GM21576 (cell line): ENCODE measurements at regions not wholly inside any gene's neighbourhood (a gene's known extent, or its start where the extent isn't known, plus 50 kb on each side); places are given as distances from the start of the nearest gene placed in this dataset.
A peak's percentile ranks its signal among the peaks of the same experiment; 100 is the strongest.
"Not testable (repeated sequence)": the region's sequence is repeated elsewhere in the genome, so short reads cannot be mapped to it uniquely, and the experiment has no call there.

Source experiments
- ATAC-seq: cut with Tn5 transposase; IDR thresholded peaks from one replicate; pipeline ENCODE4 v1.9.1; 2021; ENCODE audit warnings: mild to moderate bottlenecking, moderate library complexity; ENCODE audit not compliant: unreplicated experiment

DNA sequence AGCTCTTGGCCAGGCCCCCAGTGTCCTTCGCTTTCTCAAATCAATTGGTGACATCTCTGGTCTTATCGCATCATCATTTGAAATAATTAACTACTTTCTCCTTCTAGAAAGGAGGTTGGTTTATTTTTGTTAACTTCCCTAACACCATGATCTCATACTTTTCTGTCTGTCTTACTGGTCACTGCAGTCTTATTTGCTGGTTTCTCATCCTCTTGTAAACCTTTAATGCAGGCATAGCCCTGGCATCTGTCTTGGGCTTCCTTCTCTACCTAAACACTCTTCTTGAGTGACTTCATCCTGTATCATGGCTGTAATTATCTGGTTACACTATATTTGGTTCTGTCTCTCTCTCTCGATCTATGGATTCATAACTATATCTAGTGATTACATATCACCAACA is 152.8 kb downstream of the CYSLTR2 start:
- ATAC-seq = no peak

DNA sequence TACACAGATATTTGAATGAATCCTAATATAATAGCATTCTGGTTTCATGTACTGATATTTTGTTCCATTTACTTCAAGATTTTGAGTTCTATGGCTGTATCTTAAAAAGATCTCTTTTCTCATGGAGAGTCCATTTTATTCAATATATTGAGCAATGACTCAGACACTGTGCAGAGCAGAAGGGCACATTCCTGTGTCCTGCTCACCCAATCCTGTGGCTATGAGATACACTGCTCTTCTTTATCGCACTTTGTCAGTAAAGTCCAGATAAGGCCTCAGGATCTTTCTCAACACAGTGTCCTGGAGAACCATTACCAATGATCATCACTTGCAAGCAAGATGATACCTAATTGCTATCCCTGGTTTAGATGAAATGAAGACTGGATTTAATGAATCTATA is 155.0 kb downstream of the CYSLTR2 start:
- no peak for ATAC-seq

DNA sequence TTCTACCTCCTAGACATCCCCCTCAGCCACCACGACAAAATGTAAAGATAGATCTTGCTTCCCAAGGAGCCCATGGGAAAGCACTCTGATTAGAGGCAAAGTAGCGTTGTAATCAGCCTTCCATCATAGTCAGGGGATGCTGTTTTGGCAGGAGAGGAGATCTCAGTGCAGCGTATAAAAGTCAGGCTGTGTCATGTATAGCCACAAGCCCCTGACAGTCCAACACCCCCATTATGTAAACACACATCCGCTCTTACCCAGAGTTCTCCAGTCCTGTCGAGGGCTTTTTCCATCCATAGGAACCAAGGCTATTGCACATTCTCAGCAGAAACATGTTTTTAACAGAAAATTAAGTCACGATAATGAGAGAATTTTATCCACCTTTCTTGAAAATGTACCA is 156.3 kb downstream of the CYSLTR2 start:
- ATAC-seq = no peak

DNA sequence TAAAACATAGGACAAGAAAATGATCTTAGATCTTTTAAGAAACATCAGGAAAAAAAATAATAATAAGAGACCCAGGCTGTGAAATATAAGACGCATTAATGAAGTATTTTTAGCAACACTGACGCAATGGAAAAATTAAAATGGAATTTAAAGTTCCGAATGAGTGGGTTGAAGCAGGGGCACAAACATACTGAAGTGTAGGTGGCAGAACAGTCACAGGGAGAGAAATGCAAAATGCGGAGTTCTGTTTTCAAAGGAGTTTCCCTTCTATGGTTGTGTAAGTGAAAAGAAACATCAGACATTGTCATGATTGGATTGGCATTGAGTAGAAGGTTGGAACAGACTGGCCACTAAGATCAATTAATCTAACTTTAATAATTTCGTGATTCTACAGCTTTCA is 159.8 kb downstream of the CYSLTR2 start:
- no peak for ATAC-seq

DNA sequence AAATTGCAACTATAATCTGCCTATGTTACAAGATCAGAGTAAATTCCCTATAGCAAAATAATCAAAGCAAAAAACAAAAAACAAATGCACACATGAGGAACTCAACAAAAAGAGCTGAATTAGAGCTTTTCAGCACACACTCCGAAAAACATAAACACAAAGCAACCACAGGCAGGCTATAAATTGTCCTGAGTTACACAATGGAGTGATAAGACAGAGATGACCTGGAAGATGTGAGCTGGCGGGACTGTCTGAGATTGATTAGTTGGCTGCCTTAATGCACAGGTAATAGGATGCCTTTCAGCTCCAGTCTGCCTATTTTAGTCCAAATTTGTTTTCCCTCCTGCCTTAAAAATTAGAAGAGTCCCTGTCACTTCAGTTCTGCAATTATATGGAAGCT is 159.0 kb upstream of the FNDC3A start:
- ATAC-seq = no peak

DNA sequence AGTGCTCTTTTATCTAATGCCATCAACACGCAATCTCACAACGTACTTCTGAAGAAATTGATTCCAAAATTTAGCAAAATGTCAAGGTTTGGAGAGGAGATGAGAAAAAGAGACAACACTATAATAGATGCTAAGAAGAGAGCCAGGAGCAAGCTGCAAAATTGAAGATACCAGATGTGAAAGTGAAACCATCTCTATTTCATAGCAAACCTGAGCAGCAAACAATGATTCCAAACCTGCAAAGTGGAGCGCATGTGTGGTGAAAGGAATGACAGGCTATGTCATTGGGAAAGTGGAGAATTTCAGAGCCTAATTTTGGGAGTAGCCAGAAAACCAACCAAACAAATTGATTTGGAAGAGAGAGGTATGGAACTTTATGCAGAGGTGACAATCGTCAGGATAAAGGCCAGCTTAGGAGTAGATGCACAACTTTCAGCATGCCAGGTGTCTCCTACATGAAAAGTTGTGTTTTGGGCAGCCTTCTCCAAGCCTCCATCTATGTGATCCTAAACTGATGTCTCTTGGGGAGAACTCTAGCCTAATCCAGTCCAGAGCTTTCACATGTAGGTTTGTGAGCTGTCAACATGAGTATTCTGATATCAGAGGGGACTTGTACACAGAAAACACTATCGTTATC is 158.4 kb upstream of the FNDC3A start:
- no peak for ATAC-seq

GRCh38 chr13:48818495-48819356 is 157.0 kb upstream of the FNDC3A start:
- no peak for ATAC-seq

- ATAC-seq = no peak
These were observed 156.3 kb upstream of the FNDC3A start for GRCh38 chr13:48819376-48819775.

DNA sequence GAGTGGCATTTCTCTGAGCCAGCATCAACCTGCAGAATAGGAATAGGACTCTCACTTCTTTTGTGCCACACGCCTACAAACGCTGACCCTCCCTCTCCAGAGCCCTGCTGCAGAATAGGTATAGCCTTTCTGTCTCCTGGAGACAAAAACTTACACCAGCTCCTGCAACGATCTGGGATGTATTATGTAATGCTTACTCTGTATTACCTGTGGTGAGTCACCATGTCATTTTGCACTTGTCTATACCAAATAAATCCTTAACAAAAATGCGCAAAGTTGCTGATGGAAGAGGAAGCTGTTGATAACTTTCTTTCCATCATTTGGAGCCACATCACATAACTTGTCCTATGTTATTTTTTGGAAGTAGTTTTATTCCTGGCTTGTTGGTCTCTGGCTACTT is 155.8 kb upstream of the FNDC3A start:
- ATAC-seq = no peak

GRCh38 chr13:48823526-48823925 is 152.2 kb upstream of the FNDC3A start:
- not testable (repeated sequence) for ATAC-seq

- ATAC-seq = no peak
These were observed 149.7 kb upstream of the FNDC3A start for GRCh38 chr13:48826039-48826438.

DNA sequence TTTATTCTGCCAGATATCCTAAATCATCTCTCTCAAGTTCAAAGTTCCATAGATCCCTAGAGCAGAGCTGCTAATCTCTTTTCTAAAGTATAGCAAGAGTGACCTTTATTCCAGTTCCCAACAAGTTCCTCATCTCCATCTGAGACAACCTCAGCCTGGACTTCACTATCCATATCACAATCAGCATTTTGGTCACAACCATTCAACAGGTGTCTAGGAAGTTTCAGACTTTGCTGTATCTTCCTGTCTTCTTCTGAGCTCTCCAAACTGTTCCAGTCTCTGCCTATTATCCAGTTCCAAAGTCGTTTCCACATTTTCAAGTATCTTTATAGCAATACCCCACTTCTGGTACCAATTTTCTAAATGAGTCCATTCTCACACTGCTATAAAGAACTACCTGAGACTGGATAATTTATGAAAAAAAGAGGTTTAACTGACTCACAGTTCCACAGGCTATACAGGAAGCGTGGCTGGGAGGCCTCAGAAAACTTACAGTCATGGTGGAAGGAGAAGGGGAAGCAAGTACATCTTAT is 148.7 kb upstream of the FNDC3A start:
- ATAC-seq = not testable (repeated sequence)

DNA sequence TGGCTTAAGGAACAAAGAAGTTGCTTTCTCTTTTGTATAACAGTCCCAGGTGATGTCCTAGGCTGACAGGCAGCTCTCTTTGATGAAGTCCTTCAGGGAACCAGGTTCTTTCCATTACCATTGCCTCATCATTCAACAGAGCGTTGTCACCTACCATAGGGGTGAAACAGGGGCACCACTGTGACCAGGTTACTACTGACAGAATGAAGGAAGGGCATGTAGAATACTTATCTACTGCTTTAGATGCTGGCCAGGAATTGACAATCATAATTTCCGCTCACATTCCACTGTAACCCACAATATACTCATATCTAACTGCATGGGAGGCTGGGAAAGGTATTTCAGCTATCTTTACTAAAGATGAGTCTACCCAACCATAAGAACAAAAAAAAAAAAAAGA is 148.0 kb upstream of the FNDC3A start:
- ATAC-seq = no peak

DNA sequence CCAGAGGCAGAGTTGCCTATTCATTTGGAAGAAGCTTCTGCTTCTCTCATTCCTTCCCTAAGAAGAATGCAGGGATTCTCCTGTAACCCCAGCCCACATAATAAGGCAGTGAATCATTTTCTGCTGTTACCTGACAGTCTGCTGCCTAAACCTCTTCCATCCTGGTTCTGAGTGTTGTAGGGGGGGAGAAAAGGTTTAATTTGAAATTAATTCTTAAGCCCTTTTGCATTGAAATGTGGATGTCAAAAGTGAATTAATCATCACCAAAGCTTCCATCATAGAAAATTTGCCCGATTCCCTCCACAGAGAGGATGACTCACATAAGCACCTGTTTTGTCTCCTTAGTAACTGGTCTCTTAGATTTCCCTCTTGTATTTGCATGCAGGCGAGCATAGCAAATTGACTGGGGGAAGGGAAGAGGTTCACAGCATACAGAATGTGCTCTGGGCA is 146.7 kb upstream of the FNDC3A start:
- ATAC-seq = peak; percentile 34

DNA sequence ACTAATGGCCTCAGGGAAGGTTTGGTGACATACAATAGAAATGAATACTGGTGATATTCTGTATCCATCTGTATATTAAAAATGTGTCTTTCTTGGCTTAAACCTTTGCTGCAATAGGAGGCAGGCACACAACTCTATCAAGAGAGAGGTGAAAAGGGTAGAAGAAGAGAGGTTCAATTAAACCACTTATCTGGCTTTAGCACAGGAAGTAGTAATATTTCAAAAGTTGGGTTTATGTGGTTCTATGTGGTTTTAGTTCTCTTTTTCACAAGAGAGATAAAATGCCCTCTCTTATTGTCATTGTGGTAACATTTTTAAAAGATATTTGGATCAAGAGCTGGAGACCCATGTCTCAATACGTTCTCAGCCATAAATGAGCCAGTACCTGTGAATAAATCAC is 146.2 kb upstream of the FNDC3A start:
- ATAC-seq = peak; percentile 53

GRCh38 chr13:48831248-48831647 is 144.5 kb upstream of the FNDC3A start:
- ATAC-seq = no peak

DNA sequence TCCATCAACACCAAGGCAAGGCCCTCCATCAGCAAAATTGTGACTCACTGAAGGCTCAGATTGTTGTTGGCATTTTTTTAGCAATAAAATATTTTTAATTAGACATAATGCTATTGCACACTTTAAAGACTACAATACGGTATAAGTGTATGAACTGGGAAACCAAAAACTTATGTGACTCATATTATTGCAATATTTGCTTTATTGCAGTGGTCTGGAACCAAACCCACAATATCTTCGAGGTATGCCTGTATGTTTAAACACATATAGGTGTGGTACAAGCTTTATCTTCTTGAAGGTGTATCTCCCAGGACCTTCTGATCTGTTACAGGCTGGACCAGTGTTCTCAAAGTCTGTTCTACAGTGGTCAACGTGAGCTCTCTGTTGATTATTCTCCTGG is 142.3 kb upstream of the FNDC3A start:
- ATAC-seq = no peak

- not testable (repeated sequence) for ATAC-seq
These were observed 140.4 kb upstream of the FNDC3A start for GRCh38 chr13:48835326-48835725.

DNA sequence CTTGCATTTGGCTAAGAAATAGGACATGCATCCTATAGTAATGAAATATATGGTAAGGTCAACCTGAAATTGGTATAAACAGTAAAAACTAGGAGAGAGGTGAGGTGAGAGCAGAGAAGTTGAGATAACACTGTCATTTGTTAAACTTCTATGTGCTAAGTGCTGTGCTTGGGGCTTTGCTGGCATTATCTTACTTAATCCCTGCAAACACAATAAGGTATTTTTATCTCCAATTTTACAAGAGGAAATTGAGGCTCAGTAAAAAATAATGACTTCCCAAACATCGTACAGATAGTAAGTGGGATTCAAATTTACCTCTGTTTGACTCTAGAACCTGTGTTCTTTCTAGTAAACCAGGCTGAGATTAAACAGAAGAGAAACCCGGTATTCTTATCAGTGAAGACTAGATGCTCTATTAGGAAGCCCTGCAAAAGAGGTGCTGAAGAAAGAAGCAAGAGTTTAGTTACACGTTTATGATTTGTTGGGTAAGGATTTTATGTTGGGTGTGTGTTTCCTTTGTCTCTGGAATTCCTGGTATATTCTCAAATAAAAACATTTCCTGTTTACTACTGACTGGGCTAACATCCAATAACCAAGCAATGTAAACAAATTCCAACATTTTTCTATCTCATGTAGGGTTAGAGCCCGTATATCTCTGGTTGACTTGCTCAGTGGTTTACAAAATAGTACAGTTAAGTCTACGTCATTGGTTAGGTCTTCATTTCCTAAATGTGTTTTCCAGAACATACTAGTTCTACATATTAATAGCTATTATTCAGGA is 137.3 kb upstream of the FNDC3A start:
- no peak for ATAC-seq

GRCh38 chr13:48839171-48839570 is 136.5 kb upstream of the FNDC3A start:
- ATAC-seq = no peak

- ATAC-seq = no peak
These were observed 135.3 kb upstream of the FNDC3A start for GRCh38 chr13:48840366-48840765.
